HG02610 (cell line): ENCODE measurements at regions not wholly inside any gene's neighbourhood (a gene's known extent, or its start where the extent isn't known, plus 50 kb on each side); places are given as distances from the start of the nearest gene placed in this dataset.
"Not testable (repeated sequence)": the region's sequence is repeated elsewhere in the genome, so short reads cannot be mapped to it uniquely, and the experiment has no call there.

Experiments used
- ATAC-seq: cut with Tn5 transposase; IDR thresholded peaks from one replicate; pipeline ENCODE4 v1.9.1; 2021; ENCODE audit warnings: mild to moderate bottlenecking, moderate library complexity; ENCODE audit not compliant: unreplicated experiment

DNA sequence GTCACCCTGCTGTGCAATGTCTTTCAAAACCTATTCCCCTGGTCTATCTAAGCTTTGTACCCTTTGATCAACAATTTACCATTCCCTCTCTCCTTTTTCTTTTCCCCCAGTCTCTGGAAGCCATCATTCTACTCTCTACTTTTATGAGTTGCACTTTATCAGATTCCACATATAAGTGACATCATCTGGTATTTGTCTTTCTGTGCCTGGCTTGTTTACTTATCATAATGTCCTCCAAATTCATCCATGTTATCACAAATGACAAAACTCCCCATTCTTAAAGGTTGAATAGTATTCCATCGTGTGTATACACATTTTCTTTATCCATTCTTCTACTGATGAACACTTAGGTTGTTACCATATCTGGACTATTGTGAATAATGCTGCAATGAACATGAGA, 344.2 kb upstream of the CCNH start:
- no peak for ATAC-seq

DNA sequence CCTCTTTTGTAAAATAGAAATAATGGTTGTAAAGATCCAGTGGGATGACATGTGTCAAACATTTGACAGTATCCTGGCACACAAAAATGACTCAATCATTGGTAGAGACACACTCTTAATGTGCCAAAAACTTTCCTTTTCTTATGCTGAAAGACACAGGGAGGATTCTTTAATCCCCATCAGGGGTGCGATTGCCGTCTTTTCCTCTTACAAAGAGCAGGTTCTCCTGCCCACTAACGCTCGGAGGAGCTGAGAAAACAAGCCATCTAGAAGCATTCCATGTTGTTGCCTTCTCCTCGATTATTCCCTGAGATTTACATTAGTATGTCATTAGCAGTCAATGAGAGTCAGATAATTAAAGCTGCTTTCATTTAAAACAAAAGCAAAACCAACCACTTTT, 342.6 kb upstream of the CCNH start:
- ATAC-seq: no peak

DNA sequence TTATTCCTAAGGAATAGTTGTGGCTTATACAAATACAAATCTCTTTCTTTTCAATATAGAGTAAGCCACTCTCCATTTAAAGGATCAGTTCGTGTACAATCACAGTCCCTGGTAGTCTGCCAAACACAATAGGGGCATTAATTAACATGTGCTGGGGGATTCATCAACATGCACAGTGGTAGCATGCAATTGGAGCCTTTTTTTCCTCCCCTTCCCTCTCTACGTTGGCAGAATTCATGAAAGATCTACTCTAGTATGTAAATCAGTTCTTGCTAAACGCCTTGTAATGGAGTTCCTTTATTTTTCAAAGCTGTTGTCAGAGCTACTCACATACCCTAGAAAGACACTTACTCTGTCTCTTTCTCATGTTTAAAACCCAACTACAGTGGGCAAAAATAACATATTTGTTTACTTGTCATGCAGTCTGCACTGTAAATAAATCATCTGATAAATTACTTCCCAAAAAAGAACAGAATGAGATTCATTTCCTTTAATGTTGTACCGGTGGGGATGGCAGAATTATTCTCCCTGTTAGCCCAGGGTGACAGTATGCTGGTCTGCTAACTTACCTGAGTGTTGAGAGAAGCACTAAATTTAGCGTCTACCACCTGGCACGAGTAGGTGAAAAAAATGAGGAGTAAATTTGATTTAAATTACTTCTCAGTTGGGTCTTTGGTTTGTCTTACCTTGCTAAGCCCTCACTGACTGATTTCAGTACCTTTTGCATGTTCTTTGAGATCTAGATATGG, 341.5 kb upstream of the CCNH start:
- no peak for ATAC-seq

DNA sequence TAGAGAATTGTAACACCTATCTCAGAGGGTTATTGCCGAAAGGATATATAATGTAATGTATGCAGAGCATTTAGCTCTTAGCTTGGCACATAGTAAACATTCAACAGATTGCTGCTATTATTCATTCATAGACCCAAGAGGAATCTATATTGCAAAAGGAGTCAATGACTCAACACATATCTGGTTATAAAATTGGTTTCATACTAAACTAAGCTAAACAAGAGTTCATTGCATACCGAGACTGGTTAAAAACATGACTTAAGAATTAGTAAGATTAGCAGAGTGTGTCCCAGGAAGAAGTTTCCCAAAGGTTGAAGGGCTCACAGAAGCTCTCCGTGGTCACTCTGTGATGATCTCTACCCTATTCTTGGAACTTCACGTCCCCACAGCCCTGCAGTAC, 339.6 kb upstream of the CCNH start:
- ATAC-seq: no peak

DNA sequence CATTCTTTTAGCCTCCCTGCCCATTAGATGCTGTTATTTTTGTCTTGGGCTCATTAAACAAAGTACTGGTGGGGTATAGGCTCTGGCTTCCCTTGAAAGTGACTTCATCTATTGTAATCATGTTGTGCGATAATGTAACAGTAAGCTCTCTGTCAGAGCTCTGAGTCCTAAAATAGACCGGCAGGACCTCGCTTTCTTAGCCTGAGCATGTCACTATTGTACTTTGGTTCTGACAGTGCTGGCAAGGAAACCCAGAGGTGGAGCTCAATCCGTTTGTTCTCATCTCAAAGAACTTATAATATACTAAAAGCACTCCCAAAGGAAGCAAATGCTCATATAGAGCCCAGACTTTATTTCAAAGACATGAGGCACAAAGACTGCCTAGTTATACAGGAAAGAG, 339.1 kb upstream of the CCNH start:
- no peak for ATAC-seq

DNA sequence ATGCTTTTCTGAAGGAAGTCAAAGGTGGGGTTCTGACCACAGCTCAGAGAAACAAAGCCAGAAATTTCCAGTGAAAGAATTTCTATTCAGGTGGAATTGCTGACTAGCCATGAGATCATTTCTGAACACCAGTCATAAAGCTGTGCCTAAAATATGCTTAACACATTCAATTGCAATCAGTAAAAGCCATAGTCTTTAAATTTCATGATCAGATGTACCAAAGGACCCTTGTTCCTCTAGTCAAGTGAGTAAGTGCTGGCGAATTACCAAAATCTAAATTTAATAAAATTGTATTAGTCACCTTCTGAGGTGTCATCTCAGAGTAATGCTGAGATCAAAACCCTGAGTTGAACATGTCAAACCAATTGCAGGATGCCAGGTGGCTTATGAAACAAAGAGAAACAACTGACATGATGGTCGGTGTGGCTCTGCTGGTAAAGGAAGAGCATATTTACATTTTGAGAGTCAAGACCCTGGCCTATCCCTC, 334.2 kb upstream of the CCNH start:
- no peak for ATAC-seq

DNA sequence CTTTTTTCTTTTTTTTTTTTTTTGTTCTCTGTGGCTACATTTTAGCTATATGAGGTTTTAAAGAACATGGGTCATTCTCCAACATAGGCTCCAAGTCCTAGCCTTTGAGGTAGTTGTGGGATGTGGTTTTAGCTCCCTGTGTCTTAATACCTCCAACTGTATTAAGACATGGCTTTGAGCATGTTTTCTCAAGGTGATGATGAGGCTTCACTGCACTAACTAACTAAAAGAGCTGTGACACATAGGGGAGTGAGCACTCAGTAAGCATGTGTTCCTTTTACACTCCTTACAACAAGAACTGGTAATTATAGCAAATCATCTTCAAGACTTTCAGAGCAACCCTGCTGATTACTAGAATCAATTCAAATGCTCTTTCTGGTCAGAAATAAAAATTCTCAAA, 333.6 kb upstream of the CCNH start:
- ATAC-seq: no peak

DNA sequence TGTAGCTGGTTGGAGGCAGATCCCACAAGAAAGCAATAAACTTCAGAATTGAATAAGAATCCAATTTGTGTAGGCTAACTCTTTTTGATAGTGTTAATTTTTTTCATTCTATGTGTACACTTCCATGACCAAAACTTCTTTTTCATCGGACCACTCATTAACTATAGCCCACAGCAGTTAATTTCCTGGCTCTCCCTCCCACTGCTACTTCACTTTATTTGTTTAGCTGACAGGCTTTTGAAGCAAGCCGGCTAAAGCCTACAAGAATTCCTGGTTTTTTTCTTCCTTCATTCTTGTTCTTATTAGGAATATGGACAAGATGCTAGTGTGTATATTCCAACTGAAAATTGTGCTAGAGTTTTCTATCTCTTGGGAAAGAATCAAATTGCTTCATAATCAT, 329.2 kb upstream of the CCNH start:
- ATAC-seq: no peak

DNA sequence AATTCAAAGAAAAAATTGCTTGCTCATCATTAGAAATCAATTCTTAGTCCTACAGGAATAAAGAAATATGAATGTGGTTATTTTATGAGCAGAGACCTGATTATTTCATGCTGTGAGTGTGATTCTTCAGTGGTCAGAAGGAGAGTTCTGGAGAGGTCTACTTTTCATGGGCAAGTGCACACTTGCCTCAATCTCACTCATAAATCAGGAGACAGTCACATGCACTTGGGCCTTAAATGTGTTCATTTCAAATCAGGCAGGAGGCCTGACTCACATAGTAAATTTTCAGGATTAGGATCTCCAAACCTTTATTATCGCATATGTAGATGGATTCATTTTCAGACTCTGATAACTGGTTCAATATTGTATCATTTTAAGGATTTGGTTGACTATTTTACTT, 323.2 kb upstream of the CCNH start:
- no peak for ATAC-seq

DNA sequence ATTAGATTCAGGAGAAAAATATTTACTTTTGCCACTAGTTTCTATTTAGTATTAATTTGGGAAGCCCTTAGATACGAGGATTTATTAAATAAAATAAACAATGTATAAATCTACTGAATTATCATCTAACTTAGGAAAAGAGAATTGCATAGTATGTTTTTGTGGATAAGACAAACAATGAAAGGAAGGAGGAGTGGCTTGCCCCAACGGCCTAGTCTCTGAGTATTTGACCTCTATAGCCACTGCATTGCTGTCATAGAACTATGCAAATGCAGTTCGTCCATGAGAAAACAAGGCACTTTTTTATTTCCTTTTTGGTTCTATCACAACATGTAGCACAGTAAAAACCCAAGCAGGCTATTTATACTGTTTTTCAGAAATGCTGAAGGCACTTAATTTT, 321.2 kb upstream of the CCNH start:
- no peak for ATAC-seq

DNA sequence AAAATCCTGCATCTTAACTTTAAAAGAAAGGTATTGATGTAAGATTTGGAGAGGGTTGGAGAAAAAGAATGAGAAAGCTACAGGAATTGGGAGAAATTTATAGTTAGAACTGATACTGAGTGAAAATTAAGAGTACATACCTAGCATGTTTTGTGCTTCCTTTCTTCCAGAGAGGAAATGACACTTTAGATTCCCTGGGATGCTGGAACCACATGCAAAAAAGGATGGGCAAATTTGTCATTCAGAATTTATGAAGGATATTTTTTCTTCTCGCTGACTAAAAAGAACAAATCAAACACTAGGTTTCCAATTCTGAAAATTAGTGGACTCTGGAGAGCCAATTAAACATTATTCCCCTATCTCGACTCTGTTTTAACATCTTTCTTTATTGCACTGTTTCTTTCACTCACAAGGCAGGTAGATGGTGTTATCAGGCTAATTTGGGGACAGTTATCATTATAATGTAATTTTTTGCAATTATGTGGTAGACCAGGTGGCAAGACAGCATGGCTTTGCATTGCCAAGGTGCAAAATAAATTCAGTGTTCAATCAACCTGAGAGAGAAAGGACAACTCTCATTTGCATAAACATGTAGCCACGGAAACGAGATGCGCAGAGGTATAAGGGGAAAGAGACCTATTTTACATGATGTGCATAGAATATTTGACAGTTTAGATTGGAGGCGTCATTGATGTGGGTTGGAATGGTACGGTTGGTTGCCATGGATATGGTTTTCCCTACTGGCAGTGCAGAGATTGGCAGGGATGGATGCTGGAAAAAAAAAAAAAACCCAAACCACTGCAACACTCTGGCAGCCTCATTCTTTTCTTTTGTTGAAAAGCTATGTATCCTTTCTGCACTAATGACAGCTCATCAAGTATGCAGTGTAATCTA, 320.4 kb upstream of the CCNH start:
- ATAC-seq: no peak

DNA sequence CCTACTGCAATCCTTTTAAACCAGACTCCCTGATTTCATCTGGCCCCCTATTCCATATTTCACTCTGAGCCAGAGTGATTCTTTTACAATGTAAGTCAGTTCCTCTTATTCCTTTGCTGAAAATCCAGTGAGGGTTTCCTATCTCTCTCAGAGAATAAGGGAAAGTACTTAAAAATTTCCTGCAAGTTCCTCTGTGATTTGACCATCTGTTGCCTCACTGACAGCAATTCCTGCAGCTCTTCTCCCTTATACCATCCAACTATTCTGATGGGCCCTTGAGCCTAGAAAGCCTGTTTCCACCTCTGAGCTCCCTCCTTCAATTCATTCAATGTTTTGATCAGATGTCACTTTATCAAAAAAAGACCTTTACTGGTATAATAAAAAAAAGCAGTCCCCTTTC, 317.1 kb upstream of the CCNH start:
- ATAC-seq: no peak

DNA sequence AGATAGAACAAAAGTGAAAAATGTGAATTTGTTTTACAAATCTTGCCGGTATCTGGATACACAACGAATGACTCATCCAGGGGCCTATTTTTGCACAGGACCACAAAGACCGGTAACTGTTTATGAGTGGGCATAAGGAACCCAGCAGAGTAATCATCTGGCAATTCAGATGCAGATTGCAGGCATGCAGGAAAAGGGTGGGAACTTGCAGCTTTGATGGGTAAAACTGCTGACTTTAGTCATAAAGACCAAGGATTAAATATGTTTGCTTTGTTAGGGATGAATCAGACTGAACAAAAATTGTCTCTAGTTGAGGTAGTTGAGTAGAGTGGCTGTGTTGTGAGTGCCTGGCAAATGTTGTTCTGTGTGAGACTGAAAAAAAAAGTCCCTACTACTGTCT, 309.6 kb upstream of the CCNH start:
- ATAC-seq: no peak

DNA sequence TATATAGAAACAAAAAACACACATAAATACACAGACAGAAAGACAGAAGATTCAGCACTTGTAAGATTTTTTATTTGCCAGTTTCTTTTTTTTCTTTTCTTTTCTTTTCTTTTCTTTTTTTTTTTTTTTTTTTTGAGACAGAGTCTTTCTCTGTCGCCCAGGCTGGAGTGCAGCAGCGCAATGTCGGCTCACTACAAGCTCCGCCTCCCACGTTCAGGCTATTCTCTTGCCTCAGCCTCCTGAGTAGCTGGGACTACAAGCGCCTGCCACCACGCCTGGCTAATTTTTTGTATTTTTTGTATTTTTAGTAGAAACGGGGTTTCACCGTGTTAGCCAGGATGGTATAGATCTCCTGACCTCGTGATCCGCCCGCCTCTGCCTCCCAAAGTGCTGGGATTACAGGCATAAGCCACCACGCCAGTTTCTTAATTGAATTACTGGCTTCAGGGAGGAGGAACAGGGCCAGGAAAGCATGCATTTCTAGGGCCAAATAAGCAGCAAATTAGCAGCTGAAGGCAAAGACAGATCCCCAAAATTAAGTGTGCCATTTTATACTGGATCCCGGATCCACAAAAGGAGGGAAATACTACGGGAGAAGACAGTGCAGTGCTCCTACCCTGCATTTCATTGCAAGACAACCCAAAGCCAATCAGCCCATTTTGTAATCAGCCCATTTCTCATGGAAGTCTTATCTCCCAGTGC, 305.6 kb upstream of the CCNH start:
- ATAC-seq: not testable (repeated sequence)

DNA sequence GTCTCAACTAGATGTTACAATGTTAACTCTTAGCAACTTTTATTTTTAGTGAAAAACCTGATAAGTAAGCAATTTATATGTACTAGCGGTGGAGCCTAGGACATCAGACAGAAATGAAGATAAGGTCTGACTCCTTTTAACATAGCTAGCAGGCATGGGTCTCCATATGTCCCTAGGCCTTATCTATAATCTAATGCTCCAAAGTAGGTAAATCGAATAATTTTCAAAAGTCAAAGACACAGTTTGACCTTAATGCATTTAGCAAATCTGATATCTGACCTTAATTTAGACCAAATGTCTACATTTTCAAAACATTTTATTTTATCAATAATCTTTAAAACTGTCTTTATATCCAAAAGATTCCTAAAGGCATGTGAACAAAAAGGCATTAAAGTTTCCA, 305.0 kb upstream of the CCNH start:
- no peak for ATAC-seq

DNA sequence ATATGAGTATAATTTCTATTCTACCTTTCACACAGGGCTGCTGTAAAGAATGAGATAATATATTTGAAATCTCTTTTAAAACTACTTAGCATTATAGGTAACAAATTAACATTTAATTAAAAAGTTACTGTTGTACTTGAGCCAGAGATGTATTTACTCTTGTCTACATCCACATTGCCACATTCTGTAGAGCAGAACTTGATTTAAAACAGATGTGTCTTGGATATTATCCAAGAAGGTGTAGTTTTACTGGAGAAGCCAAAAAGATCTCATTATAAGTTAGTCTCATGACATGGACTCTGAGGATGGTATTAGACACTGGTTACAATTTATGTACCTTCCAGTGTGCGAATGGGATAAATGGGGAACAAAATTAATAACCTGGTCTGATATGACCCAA, 293.1 kb upstream of the CCNH start:
- ATAC-seq: no peak

DNA sequence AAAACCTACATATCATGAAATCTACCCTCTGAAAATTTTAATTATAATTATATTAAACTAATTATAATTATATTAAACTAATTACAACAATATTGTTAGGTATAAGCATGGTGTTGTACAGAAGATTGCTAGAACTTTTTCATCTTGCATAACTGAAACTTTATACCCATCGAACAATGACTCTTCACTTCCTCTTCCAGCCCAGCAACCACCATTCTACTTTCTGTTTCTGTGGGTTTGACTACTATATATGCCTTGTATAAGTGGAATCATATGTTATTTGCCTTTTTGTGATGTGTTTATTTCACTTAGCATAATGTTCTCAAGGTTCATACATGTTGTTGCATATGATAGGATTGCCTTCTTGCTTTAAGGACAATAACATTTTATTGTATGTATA, 274.2 kb upstream of the CCNH start:
- ATAC-seq: peak; percentile 92

DNA sequence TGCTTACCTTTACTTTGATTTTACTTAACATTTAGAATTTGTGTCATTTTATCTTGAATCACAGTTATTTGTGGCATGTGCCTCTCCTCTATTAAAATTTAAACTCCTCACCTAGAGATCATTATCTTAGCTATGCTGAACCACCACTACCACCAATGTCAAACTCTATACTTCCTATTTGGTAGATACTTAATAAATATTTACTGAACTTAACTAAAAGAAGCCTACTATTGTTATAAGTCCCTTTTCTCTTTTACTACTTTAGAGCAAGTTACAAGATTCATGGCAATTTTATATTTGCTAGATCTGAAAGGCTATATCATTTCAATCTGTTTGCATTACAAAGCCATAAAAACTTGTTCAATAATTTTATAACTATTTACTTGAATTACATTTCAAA, 273.3 kb upstream of the CCNH start:
- no peak for ATAC-seq

DNA sequence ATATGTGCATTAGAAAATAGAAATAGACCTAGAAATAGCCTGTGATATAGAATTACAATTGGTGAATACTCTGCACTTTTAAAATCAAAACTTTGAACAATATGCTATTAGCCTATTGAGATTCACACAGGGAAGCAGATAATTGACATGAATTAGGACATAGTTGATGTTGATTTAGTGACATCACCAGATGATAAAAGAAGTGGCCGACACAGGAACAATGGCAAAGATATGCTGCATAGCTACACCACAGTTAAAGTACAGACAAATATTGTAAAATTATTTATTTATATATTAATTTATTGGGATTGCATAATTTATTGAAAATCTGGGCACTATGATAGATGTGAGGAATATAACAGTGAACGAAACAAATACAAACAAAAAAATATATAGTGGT, 261.5 kb upstream of the CCNH start:
- ATAC-seq: no peak

DNA sequence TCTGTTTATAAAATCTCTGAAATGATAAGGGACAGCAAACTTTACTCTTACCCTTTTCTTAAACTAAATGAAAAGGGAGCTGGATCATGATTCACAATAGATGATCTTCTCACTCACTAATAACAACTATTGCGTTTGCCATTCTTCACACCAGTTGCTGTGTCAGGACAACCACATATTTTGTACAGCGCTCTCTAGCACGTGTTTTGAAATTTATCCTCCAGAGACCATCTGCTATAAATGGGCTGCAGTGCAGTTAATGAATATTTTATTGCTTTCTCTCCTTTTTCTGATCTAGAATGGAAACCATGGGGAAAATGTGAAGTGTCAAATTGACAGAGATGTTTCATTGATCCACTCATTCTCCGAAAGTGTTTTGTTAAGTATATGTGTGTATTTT, 258.4 kb upstream of the CCNH start:
- ATAC-seq: no peak

DNA sequence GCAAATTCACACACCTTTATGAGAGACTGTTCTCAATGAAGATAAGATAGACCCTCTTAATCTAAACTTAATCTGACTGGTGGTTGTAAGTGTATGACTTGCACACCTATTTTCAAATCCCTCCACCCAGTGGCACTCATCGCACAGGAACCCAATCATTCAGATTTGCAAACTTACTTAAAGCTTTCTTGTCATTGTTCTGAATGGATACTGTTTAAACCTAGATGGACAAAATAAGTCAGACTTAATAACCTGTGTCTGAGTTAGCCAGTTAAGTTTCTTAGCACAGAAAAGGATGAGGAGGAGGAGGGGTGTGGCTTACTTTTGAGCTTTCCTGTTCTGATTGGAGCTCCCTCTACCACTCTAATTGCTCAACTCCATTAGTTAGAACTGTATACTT, 252.4 kb upstream of the CCNH start:
- no peak for ATAC-seq
